Fibroblast of skin of left biceps (primary cell): ENCODE measurements at regions not wholly inside any gene's neighbourhood (a gene's known extent, or its start where the extent isn't known, plus 50 kb on each side); places are given as distances from the start of the nearest gene placed in this dataset.

Experiments used
- DNase-seq, 2 experiments: peaks; one replicate each; pipeline ENCODE4 v3.0.0-alpha.2; 2013; ENCODE audit warnings: low read depth in 2 of 2

- no peak for DNase-seq
Observed at GRCh38 chr2:151083856-151084795, 177.5 kb downstream of the RBM43 start.

GRCh38 chr2:151078889-151079288 is 182.8 kb downstream of the RBM43 start:
- DNase-seq = no peak

GRCh38 chr2:151071906-151072305 is 189.8 kb downstream of the RBM43 start:
- no peak for DNase-seq

- DNase-seq = no peak
Observed at GRCh38 chr2:151071382-151071781, 190.3 kb downstream of the RBM43 start.

GRCh38 chr2:151070253-151070652 is 191.4 kb downstream of the RBM43 start:
- no peak for DNase-seq

- no peak for DNase-seq
Observed at GRCh38 chr2:151067658-151068369, 193.8 kb downstream of the RBM43 start.

- no peak for DNase-seq
Observed at GRCh38 chr2:151063271-151063670, 198.4 kb downstream of the RBM43 start.

- DNase-seq = no peak
Observed at GRCh38 chr2:151060287-151060686, 201.4 kb downstream of the RBM43 start.

- DNase-seq = no peak
Observed at GRCh38 chr2:151056870-151057269, 204.8 kb downstream of the RBM43 start.

- no peak for DNase-seq
Observed at GRCh38 chr2:151053661-151053990, 208.0 kb downstream of the RBM43 start.

- DNase-seq = no peak
Observed at GRCh38 chr2:151052850-151053660, 208.6 kb downstream of the RBM43 start.

GRCh38 chr2:151051574-151052220 is 210.0 kb downstream of the RBM43 start:
- peak in 1 of 2 experiments; percentile 37 for DNase-seq

- DNase-seq = no peak
Observed at GRCh38 chr2:151049746-151050145, 211.9 kb downstream of the RBM43 start.

- no peak for DNase-seq
Observed at GRCh38 chr2:151048331-151049054, 213.2 kb downstream of the RBM43 start.

- DNase-seq = no peak
Observed at GRCh38 chr2:151043484-151043883, 218.2 kb downstream of the RBM43 start.

GRCh38 chr2:151042964-151043363 is 218.7 kb downstream of the RBM43 start:
- no peak for DNase-seq

GRCh38 chr2:151040039-151040438 is 221.6 kb downstream of the RBM43 start:
- DNase-seq = peak in 1 of 2 experiments; percentile 22

GRCh38 chr2:151038516-151038915 is 223.1 kb downstream of the RBM43 start:
- DNase-seq = no peak

- no peak for DNase-seq
Observed at GRCh38 chr2:151037434-151037833, 224.2 kb downstream of the RBM43 start.

- no peak for DNase-seq
Observed at GRCh38 chr2:151033271-151034248, 228.1 kb downstream of the RBM43 start.
